ENCODE measurements at regions not wholly inside any gene's neighbourhood (a gene's known extent, or its start where the extent isn't known, plus 50 kb on each side); places are given as distances from the start of the nearest gene placed in this dataset.
"Not testable (repeated sequence)": the region's sequence is repeated elsewhere in the genome, so short reads cannot be mapped to it uniquely, and the experiment has no call there.

DNA sequence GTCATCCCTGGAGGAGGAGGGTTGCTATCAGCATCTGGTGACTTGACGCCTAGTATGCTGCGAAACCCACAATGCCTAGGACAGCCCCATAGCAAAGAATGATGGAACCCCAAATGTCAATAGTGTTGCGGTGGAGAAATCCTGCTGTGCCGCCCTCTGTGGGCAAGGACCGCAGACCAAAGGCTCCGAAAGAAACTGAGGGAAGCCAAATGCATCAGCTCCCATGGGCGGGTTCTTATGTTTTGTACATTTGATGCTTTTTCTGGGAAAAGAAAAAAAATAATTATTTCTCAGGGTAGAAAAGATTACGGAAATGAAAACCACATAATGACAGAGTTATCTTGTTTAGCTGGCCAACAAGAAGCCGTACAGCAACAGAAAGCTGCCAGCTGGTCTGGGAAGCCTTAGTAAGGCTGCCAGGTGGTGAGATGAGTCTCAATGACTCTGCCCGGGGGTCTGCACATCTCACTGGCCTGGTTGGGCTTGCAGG lies 95.0 kb upstream of the TBL1X start:
- no peak overlapping the region for H3K9ac ChIP-seq (ENCODE audit: low read depth in 1 of 2, low read length in 2 of 2)
- H3K4me1 ChIP-seq (ENCODE audit: control insufficient read depth in 1 of 2, insufficient read depth in 2 of 2, low read length in 2 of 2), result no peaks in the 10 kb centered on the region
- H3K4me3 ChIP-seq (ENCODE audit: low read depth in 1 of 2, low read length in 2 of 2), result no peak overlapping the region
- no peaks in the 10 kb centered on the region for H3K9me3 ChIP-seq (ENCODE audit: control insufficient read depth in 1 of 2, low read length in 2 of 2)
- no peak overlapping the region for H3K27ac ChIP-seq (ENCODE audit: low read depth, low read length)
- no peaks in the 10 kb centered on the region for H3K27me3 ChIP-seq (ENCODE audit: control insufficient read depth in 1 of 2, insufficient read depth in 2 of 2, low read length in 2 of 2)
- H3K36me3 ChIP-seq (ENCODE audit: control insufficient read depth in 1 of 2, insufficient read depth in 2 of 2, low read length in 2 of 2), result no peaks in the 10 kb centered on the region

DNA sequence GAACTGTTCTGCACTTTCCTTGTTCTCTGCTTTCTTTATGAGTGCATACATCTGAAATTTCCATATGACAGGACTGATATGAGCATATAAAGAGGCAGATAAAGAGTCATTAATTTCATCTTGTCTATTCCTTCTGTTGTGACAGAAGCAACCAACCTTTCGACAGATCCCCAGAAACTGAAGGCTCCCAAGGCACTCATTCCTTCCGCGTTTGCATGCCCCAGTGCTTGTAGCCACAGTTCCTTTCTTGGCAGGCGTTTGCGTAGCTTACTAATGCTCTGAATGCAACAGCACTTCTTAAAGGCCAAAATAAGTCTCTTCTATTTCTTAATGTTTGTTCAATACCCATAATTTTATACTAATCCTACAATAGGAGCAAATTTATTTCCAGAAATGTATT lies 94.0 kb upstream of the TBL1X start:
- no peaks in the 10 kb centered on the region for H3K36me3 ChIP-seq (ENCODE audit: control insufficient read depth in 1 of 2, insufficient read depth in 2 of 2, low read length in 2 of 2)
- H3K9ac ChIP-seq (ENCODE audit: low read depth in 1 of 2, low read length in 2 of 2), result no peak overlapping the region
- no peak overlapping the region for H3K4me3 ChIP-seq (ENCODE audit: low read depth in 1 of 2, low read length in 2 of 2)
- H3K9me3 ChIP-seq (ENCODE audit: control insufficient read depth in 1 of 2, low read length in 2 of 2), result no peaks in the 10 kb centered on the region
- H3K4me1 ChIP-seq (ENCODE audit: control insufficient read depth in 1 of 2, insufficient read depth in 2 of 2, low read length in 2 of 2), result no peaks in the 10 kb centered on the region
- no peak overlapping the region for H3K27ac ChIP-seq (ENCODE audit: low read depth, low read length)
- no peaks in the 10 kb centered on the region for H3K27me3 ChIP-seq (ENCODE audit: control insufficient read depth in 1 of 2, insufficient read depth in 2 of 2, low read length in 2 of 2)

DNA sequence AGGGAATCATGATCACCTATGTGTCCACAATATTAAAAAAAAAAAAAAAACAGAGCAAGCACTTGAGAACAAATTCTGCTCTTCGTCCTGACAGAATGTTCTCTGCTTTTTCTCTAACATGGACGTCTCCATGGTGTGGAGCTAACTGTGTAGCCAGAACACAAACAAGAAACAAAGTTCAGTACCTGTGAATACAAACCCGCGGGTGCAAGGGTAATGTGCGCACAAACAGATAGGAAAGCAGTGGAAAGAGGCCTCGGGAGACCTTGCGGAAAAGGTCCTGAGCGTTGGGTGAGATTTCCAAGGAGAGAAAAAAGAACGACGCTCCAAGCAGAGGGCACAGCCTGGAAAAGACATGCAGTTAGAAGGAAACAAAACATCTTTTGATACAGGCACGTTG lies 92.0 kb upstream of the TBL1X start:
- Histone ChIP-seq H3K27ac (ENCODE audit: low read depth, low read length) (no peak overlapping the region), H3K4me3 (ENCODE audit: low read depth in 1 of 2, low read length in 2 of 2) (no peak overlapping the region), H3K9me3 (ENCODE audit: control insufficient read depth in 1 of 2, low read length in 2 of 2) (no peaks in the 10 kb centered on the region), H3K4me1 (ENCODE audit: control insufficient read depth in 1 of 2, insufficient read depth in 2 of 2, low read length in 2 of 2) (no peaks in the 10 kb centered on the region), H3K9ac (ENCODE audit: low read depth in 1 of 2, low read length in 2 of 2) (no peak overlapping the region), H3K36me3 (ENCODE audit: control insufficient read depth in 1 of 2, insufficient read depth in 2 of 2, low read length in 2 of 2) (no peaks in the 10 kb centered on the region), H3K27me3 (ENCODE audit: control insufficient read depth in 1 of 2, insufficient read depth in 2 of 2, low read length in 2 of 2) (no peaks in the 10 kb centered on the region)

DNA sequence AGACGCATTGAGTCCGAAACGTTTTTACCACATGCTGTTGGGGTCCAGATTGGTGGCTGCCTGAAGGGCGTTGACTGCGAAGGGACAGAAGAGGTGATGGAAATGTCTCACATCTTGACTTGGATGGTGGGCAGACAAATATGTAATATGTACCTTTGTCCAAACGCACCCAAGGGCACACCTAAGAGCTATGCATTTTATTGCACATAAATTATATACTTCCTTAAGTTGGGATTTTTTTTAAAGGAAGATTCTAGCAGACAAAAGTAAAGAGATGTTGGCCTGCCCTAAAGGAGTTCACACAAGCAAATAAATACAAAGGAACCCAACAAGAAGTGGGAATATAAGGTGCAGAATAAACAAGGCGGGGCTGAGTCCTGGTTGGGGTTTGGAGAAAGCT lies 91.1 kb upstream of the TBL1X start:
- H3K9ac ChIP-seq (ENCODE audit: low read depth in 1 of 2, low read length in 2 of 2), result no peak overlapping the region
- H3K4me3 ChIP-seq (ENCODE audit: low read depth in 1 of 2, low read length in 2 of 2), result no peak overlapping the region
- H3K9me3 ChIP-seq (ENCODE audit: control insufficient read depth in 1 of 2, low read length in 2 of 2), result no peaks in the 10 kb centered on the region
- no peaks in the 10 kb centered on the region for H3K4me1 ChIP-seq (ENCODE audit: control insufficient read depth in 1 of 2, insufficient read depth in 2 of 2, low read length in 2 of 2)
- no peak overlapping the region for H3K27ac ChIP-seq (ENCODE audit: low read depth, low read length)
- no peaks in the 10 kb centered on the region for H3K36me3 ChIP-seq (ENCODE audit: control insufficient read depth in 1 of 2, insufficient read depth in 2 of 2, low read length in 2 of 2)
- H3K27me3 ChIP-seq (ENCODE audit: control insufficient read depth in 1 of 2, insufficient read depth in 2 of 2, low read length in 2 of 2), result no peaks in the 10 kb centered on the region

DNA sequence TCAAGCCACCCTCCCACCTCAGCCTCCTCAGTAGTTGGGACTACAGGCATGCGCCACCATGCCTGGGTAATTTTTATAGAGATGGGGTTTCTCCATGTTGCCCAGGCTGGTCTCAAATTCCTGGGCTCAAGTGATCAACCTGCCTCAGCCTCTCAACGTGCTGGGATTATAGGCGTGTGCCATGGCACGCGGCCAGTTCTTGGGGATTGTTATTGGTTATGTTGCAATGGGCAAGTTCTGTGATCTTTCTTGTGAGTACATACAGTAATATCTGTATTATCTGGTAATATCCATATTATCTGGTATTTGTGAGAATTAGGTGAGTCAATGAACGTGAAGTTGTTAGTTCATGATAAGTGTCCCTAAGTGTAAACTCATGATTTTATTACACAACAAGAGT lies 90.3 kb upstream of the TBL1X start:
- H3K36me3 ChIP-seq (ENCODE audit: control insufficient read depth in 1 of 2, insufficient read depth in 2 of 2, low read length in 2 of 2), result no peaks in the 10 kb centered on the region
- no peak overlapping the region for H3K27ac ChIP-seq (ENCODE audit: low read depth, low read length)
- H3K9ac ChIP-seq (ENCODE audit: low read depth in 1 of 2, low read length in 2 of 2), result no peak overlapping the region

DNA sequence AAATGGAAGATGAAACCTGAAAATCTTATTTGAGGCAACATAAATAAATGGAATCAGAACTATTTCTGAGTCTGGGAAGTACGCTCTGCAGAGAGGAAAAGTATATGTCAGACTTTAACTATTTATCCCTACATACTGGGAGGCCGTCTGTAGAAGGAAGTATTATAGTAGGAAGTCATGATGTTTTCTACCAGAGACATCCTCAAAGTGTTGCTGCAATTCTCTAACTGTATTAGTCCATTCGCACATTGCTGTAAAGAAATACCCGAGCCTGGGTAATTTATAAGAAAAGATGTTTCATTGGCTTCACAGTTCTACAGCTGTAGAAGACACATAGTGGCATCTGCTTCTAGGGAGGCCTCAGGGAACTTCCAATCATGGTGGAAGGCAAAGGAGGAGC lies 88.7 kb upstream of the TBL1X start:
- Histone ChIP-seq H3K27me3 (ENCODE audit: control insufficient read depth in 1 of 2, insufficient read depth in 2 of 2, low read length in 2 of 2) (no peaks in the 10 kb centered on the region), H3K27ac (ENCODE audit: low read depth, low read length) (no peak overlapping the region), H3K36me3 (ENCODE audit: control insufficient read depth in 1 of 2, insufficient read depth in 2 of 2, low read length in 2 of 2) (no peaks in the 10 kb centered on the region), H3K4me3 (ENCODE audit: low read depth in 1 of 2, low read length in 2 of 2) (no peak overlapping the region), H3K9me3 (ENCODE audit: control insufficient read depth in 1 of 2, low read length in 2 of 2) (no peaks in the 10 kb centered on the region), H3K9ac (ENCODE audit: low read depth in 1 of 2, low read length in 2 of 2) (no peak overlapping the region), H3K4me1 (ENCODE audit: control insufficient read depth in 1 of 2, insufficient read depth in 2 of 2, low read length in 2 of 2) (no peaks in the 10 kb centered on the region)

More for the DNA sequence above, 90.3 kb upstream of the TBL1X start:
- H3K4me1 ChIP-seq (ENCODE audit: control insufficient read depth in 1 of 2, insufficient read depth in 2 of 2, low read length in 2 of 2), result no peaks in the 10 kb centered on the region
- H3K27me3 ChIP-seq (ENCODE audit: control insufficient read depth in 1 of 2, insufficient read depth in 2 of 2, low read length in 2 of 2), result no peaks in the 10 kb centered on the region
- no peaks in the 10 kb centered on the region for H3K9me3 ChIP-seq (ENCODE audit: control insufficient read depth in 1 of 2, low read length in 2 of 2)
- H3K4me3 ChIP-seq (ENCODE audit: low read depth in 1 of 2, low read length in 2 of 2), result no peak overlapping the region

DNA sequence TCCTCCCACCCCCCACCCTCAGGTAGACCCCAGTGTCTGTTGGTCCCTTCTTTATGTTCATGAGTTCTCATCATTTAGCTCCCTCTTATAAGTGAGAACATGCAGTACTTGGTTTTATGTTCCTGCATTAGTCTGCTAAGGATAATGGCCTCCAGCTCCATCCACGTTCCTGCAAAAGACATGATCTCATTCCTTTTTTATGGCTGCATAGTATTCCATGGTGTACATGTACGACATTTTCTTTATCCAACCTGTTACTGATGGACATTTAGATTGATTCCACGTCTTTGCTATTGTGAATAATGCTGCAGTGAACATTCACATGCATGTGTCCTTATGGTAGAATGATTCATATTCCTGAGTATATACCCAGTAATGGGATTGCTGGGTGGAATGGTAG lies 87.6 kb upstream of the TBL1X start:
- H3K36me3 ChIP-seq (ENCODE audit: control insufficient read depth in 1 of 2, insufficient read depth in 2 of 2, low read length in 2 of 2); H3K4me3 ChIP-seq (ENCODE audit: low read depth in 1 of 2, low read length in 2 of 2); H3K9ac ChIP-seq (ENCODE audit: low read depth in 1 of 2, low read length in 2 of 2); H3K27ac ChIP-seq (ENCODE audit: low read depth, low read length); H3K9me3 ChIP-seq (ENCODE audit: control insufficient read depth in 1 of 2, low read length in 2 of 2); H3K27me3 ChIP-seq (ENCODE audit: control insufficient read depth in 1 of 2, insufficient read depth in 2 of 2, low read length in 2 of 2); H3K4me1 ChIP-seq (ENCODE audit: control insufficient read depth in 1 of 2, insufficient read depth in 2 of 2, low read length in 2 of 2): not testable (repeated sequence)

DNA sequence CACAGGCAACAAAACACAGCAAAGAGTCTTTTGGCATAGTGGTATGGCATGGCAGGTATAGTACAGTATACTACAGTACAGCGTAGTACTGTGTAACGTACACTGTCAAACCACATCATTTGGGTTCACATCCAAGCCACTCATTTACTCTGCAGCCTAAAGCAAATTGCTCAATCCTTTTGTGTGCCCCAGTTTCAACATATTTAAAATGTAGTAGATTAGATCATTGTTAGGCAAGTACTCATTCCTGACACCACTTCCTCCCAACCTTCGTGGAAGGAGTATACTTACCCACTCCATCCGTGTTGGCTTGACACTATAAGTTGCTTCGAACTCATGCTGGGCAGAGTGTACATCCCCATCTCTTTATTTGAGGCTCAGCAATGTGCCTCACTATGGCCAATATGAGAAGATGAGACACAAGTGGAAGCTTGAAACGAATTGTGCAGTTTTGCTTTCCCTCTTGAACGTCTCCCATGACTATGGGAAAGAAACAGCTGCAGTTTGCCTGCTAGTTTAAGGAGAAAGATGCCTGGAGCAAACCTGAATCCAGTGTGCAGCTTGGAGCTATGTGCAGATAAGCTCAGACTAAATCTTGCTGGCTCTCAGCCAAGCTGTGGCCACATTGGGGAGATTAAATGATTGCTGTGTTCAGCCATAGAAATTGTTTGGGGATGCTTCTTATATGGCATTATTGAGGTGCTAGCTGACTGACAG lies 85.7 kb upstream of the TBL1X start:
- Histone ChIP-seq H3K4me1 (ENCODE audit: control insufficient read depth in 1 of 2, insufficient read depth in 2 of 2, low read length in 2 of 2) (no peaks in the 10 kb centered on the region), H3K9me3 (ENCODE audit: control insufficient read depth in 1 of 2, low read length in 2 of 2) (no peaks in the 10 kb centered on the region), H3K27me3 (ENCODE audit: control insufficient read depth in 1 of 2, insufficient read depth in 2 of 2, low read length in 2 of 2) (no peaks in the 10 kb centered on the region), H3K36me3 (ENCODE audit: control insufficient read depth in 1 of 2, insufficient read depth in 2 of 2, low read length in 2 of 2) (no peaks in the 10 kb centered on the region), H3K27ac (ENCODE audit: low read depth, low read length) (no peak overlapping the region), H3K9ac (ENCODE audit: low read depth in 1 of 2, low read length in 2 of 2) (no peak overlapping the region), H3K4me3 (ENCODE audit: low read depth in 1 of 2, low read length in 2 of 2) (no peak overlapping the region)

DNA sequence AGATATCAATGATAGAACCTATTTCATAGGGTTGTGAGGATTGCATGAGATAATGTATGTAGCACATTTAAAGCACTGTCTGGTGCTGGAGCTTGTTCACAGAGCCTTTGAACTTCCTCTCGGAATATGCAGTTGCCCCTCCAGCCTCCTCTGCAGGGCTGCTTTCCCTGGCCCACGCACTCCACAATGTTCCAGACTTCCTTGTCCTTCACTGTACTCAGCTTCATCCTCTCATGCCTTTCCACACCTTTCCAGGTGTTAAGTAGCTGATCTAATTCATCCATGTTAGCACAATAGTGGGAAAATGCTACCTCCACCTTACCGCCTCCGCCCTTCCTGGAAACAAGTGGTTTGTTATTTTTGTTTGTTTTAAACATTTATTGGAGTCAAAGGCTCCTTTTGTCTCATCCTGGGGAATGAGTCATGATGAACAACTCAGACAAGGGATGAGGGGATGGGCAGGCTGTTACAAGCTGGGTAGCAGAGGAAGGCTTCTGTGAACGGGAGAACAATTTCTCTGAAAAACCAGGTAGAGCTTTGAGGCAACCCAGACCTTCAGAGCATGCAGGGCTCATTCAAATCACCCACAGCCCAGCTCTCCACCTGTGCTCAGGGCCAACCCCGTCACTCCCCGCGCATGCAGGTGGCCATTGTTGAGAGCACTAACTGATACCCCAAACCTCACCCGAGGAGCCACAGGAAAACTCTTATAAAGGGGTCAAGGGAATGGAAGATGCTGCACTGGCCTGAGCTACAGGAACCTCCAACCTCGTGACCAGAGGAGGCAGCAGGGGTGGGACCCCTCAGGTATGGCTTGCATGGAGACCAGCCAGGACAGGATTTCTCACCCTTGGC lies 84.9 kb upstream of the TBL1X start:
- Histone ChIP-seq H3K36me3 (ENCODE audit: control insufficient read depth in 1 of 2, insufficient read depth in 2 of 2, low read length in 2 of 2) (no peaks in the 10 kb centered on the region), H3K4me1 (ENCODE audit: control insufficient read depth in 1 of 2, insufficient read depth in 2 of 2, low read length in 2 of 2) (no peaks in the 10 kb centered on the region), H3K4me3 (ENCODE audit: low read depth in 1 of 2, low read length in 2 of 2) (no peak overlapping the region), H3K27ac (ENCODE audit: low read depth, low read length) (no peak overlapping the region), H3K27me3 (ENCODE audit: control insufficient read depth in 1 of 2, insufficient read depth in 2 of 2, low read length in 2 of 2) (no peaks in the 10 kb centered on the region), H3K9me3 (ENCODE audit: control insufficient read depth in 1 of 2, low read length in 2 of 2) (no peaks in the 10 kb centered on the region), H3K9ac (ENCODE audit: low read depth in 1 of 2, low read length in 2 of 2) (no peak overlapping the region)

DNA sequence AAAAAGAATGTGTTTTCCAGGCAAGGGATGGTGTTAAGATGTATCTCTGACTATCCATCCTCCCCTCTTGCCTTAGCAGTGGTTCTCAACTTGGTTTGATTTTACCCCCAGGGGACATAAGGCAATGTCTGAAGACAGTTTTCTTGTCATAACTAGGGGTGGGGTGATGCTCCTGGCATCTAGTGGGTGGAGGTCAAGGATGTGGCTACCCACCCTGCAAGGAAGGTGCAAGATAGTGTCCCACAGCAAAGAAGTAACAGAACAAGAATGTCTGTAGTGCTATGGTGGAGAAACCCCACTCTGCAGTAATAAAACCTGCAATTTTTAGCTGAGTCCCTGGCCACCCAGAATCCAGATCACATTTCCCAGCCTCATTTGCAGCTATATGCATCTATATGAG lies 81.2 kb upstream of the TBL1X start:
- Histone ChIP-seq H3K27me3 (ENCODE audit: control insufficient read depth in 1 of 2, insufficient read depth in 2 of 2, low read length in 2 of 2) (no peaks in the 10 kb centered on the region), H3K4me3 (ENCODE audit: low read depth in 1 of 2, low read length in 2 of 2) (no peak overlapping the region), H3K9ac (ENCODE audit: low read depth in 1 of 2, low read length in 2 of 2) (no peak overlapping the region)

More for the DNA sequence above, 81.2 kb upstream of the TBL1X start:
- Histone ChIP-seq H3K9me3 (ENCODE audit: control insufficient read depth in 1 of 2, low read length in 2 of 2) (no peaks in the 10 kb centered on the region), H3K36me3 (ENCODE audit: control insufficient read depth in 1 of 2, insufficient read depth in 2 of 2, low read length in 2 of 2) (no peaks in the 10 kb centered on the region), H3K27ac (ENCODE audit: low read depth, low read length) (no peak overlapping the region), H3K4me1 (ENCODE audit: control insufficient read depth in 1 of 2, insufficient read depth in 2 of 2, low read length in 2 of 2) (no peaks in the 10 kb centered on the region)

Measured in duodenal mucosa (tissue), 2 donors.